ENCODE measurements at regions not wholly inside any gene's neighbourhood (a gene's known extent, or its start where the extent isn't known, plus 50 kb on each side); places are given as distances from the start of the nearest gene placed in this dataset.

- TF ChIP-seq, protein P1, sequence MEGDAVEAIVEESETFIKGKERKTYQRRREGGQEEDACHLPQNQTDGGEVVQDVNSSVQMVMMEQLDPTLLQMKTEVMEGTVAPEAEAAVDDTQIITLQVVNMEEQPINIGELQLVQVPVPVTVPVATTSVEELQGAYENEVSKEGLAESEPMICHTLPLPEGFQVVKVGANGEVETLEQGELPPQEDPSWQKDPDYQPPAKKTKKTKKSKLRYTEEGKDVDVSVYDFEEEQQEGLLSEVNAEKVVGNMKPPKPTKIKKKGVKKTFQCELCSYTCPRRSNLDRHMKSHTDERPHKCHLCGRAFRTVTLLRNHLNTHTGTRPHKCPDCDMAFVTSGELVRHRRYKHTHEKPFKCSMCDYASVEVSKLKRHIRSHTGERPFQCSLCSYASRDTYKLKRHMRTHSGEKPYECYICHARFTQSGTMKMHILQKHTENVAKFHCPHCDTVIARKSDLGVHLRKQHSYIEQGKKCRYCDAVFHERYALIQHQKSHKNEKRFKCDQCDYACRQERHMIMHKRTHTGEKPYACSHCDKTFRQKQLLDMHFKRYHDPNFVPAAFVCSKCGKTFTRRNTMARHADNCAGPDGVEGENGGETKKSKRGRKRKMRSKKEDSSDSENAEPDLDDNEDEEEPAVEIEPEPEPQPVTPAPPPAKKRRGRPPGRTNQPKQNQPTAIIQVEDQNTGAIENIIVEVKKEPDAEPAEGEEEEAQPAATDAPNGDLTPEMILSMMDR (IDR thresholded peaks at IDR 0.05; ENCODE audit: poor library complexity, severe bottlenecking), result no peak
- Histone ChIP-seq H3K27me3 (ENCODE audit: insufficient read depth, poor library complexity, severe bottlenecking) (no peaks in the 10 kb centered on the region), H3K27ac (ENCODE audit: poor library complexity, severe bottlenecking) (peak overlapping the region; percentile 36), H3K4me1 (ENCODE audit: insufficient read depth, poor library complexity, severe bottlenecking) (peaks cover 12% of the 10 kb centered on the region), H3K9me3 (ENCODE audit: severe bottlenecking) (no peaks in the 10 kb centered on the region), H3K36me3 (ENCODE audit: low read depth) (no peaks in the 10 kb centered on the region), H3K4me3 (ENCODE audit: severe bottlenecking) (no peak overlapping the region)
- ATAC-seq (ENCODE audit: low read depth), result peak; percentile 75
- DNase-seq (ENCODE audit: low spot score), result no peak
These were observed 92.4 kb upstream of the HES1 start for GRCh38 chr3:194043516-194043915.

DNA sequence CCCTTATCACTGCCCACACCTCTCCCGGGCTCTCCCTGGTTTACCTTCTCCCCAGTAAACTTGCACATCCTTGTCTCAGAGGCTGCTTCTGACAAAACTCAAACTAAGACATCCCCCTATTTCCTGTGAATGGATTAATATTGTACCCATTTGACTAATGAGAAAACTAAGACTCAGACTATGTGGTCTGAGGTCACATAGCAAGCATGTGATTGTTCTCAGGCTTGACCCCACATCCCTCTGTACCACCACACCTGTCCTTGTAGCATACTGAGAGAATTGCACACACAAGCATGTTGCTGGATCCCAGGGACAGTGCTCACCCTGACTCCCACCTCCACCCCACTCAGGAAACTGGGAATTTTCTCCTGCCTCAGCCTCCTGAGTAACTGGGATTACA lies 90.7 kb upstream of the HES1 start:
- no peaks in the 10 kb centered on the region for H3K9me3 ChIP-seq (ENCODE audit: severe bottlenecking)
- ATAC-seq (ENCODE audit: low read depth), result no peak

DNA sequence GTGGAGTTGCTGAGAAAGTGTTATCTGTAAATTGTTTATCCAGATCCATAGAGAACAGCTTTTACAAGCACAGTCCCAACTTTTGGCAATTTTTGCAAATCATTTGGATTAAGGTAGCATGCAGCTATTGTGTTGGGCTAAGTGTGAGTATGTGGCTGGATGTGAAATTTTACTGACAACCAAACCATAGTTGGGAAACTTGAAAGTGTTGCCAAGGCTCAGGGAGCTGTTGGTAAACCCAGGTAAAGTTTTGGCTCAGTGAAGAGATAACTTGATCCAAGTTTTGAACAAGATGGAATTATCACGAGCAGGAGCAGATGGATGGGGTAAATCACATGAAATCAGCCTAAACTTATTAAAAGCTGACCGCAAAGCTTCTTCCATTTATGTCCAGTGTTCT lies 90.0 kb upstream of the HES1 start:
- Histone ChIP-seq H3K27me3 (ENCODE audit: insufficient read depth, poor library complexity, severe bottlenecking) (no peaks in the 10 kb centered on the region), H3K36me3 (ENCODE audit: low read depth) (no peaks in the 10 kb centered on the region), H3K4me1 (ENCODE audit: insufficient read depth, poor library complexity, severe bottlenecking) (peaks cover 12% of the 10 kb centered on the region), H3K4me3 (ENCODE audit: severe bottlenecking) (no peak overlapping the region), H3K9me3 (ENCODE audit: severe bottlenecking) (peaks cover 3% of the 10 kb centered on the region), H3K27ac (ENCODE audit: poor library complexity, severe bottlenecking) (no peak overlapping the region)
- TF ChIP-seq, protein P1 (IDR thresholded peaks at IDR 0.05; ENCODE audit: poor library complexity, severe bottlenecking), result no peak
- DNase-seq (ENCODE audit: low spot score) (no peak), ATAC-seq (ENCODE audit: low read depth) (no peak)

More for the DNA sequence above, 90.7 kb upstream of the HES1 start:
- no peak for DNase-seq (ENCODE audit: low spot score)
- TF ChIP-seq, protein P1 (IDR thresholded peaks at IDR 0.05; ENCODE audit: poor library complexity, severe bottlenecking), result no peak
- Histone ChIP-seq H3K27me3 (ENCODE audit: insufficient read depth, poor library complexity, severe bottlenecking) (no peaks in the 10 kb centered on the region), H3K27ac (ENCODE audit: poor library complexity, severe bottlenecking) (no peak overlapping the region), H3K4me3 (ENCODE audit: severe bottlenecking) (no peak overlapping the region), H3K4me1 (ENCODE audit: insufficient read depth, poor library complexity, severe bottlenecking) (peaks cover 12% of the 10 kb centered on the region), H3K36me3 (ENCODE audit: low read depth) (no peaks in the 10 kb centered on the region)

- no peaks in the 10 kb centered on the region for H3K27me3 ChIP-seq (ENCODE audit: insufficient read depth, poor library complexity, severe bottlenecking)
- no peak for DNase-seq (ENCODE audit: low spot score)
- H3K27ac ChIP-seq (ENCODE audit: poor library complexity, severe bottlenecking), result no peak overlapping the region
- no peak for ATAC-seq (ENCODE audit: low read depth)
- H3K36me3 ChIP-seq (ENCODE audit: low read depth), result no peaks in the 10 kb centered on the region
- H3K4me1 ChIP-seq (ENCODE audit: insufficient read depth, poor library complexity, severe bottlenecking), result peaks cover 12% of the 10 kb centered on the region
- no peak overlapping the region for H3K4me3 ChIP-seq (ENCODE audit: severe bottlenecking)
- TF ChIP-seq, protein P1 (IDR thresholded peaks at IDR 0.05; ENCODE audit: poor library complexity, severe bottlenecking), result no peak
- peaks cover 4% of the 10 kb centered on the region for H3K9me3 ChIP-seq (ENCODE audit: severe bottlenecking)
These were observed 89.4 kb upstream of the HES1 start for GRCh38 chr3:194046531-194046930.

GRCh38 chr3:194046995-194047645 lies 88.8 kb upstream of the HES1 start:
- peaks cover 4% of the 10 kb centered on the region for H3K9me3 ChIP-seq (ENCODE audit: severe bottlenecking)
- H3K27ac ChIP-seq (ENCODE audit: poor library complexity, severe bottlenecking), result no peak overlapping the region
- DNase-seq (ENCODE audit: low spot score) (no peak), ATAC-seq (ENCODE audit: low read depth) (no peak)
- no peaks in the 10 kb centered on the region for H3K36me3 ChIP-seq (ENCODE audit: low read depth)
- TF ChIP-seq, protein P1 (IDR thresholded peaks at IDR 0.05; ENCODE audit: poor library complexity, severe bottlenecking), result no peak
- H3K27me3 ChIP-seq (ENCODE audit: insufficient read depth, poor library complexity, severe bottlenecking), result no peaks in the 10 kb centered on the region
- no peak overlapping the region for H3K4me3 ChIP-seq (ENCODE audit: severe bottlenecking)
- peaks cover 12% of the 10 kb centered on the region for H3K4me1 ChIP-seq (ENCODE audit: insufficient read depth, poor library complexity, severe bottlenecking)

Data from RWPE2 (cell line).